ENCODE measurements at regions not wholly inside any gene's neighbourhood (a gene's known extent, or its start where the extent isn't known, plus 50 kb on each side); places are given as distances from the start of the nearest gene placed in this dataset.

DNA sequence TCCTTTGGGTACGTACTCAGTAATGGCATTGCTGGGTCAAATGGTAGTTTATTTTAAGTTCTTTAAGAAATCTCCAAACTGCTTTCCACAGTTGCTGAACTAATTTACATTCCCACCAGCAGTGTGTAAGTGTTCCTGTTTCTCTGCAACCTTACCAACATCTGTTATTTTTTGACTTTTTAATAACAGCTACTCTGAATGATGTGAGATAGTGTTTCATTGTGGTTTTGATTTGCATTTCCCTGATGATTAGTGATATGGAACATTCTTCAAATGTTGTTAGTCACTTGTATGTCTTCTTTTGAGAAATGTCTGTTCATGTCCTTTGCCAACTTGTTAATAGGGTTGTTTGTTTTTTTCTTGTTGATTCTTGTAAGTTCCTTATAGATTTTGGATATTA is 558.9 kb downstream of the SH2D4B start:
- TF ChIP-seq POLR2AphosphoS5 (IDR thresholded peaks at IDR 0.05; ENCODE audit: low read depth, low read length) (no peak), TAF1 (IDR thresholded peaks at IDR 0.05; ENCODE audit: low read depth, low read length) (no peak), POLR2A (IDR thresholded peaks at IDR 0.05; ENCODE audit: low read depth, low read length) (no peak), POU2F2 (IDR thresholded peaks at IDR 0.05; ENCODE audit: low read depth, low read length) (no peak)

All from GM12891 (cell line).